ENCODE measurements at regions not wholly inside any gene's neighbourhood (a gene's known extent, or its start where the extent isn't known, plus 50 kb on each side); places are given as distances from the start of the nearest gene placed in this dataset.
A peak's percentile ranks its signal among the peaks of the same experiment; 100 is the strongest.

DNA sequence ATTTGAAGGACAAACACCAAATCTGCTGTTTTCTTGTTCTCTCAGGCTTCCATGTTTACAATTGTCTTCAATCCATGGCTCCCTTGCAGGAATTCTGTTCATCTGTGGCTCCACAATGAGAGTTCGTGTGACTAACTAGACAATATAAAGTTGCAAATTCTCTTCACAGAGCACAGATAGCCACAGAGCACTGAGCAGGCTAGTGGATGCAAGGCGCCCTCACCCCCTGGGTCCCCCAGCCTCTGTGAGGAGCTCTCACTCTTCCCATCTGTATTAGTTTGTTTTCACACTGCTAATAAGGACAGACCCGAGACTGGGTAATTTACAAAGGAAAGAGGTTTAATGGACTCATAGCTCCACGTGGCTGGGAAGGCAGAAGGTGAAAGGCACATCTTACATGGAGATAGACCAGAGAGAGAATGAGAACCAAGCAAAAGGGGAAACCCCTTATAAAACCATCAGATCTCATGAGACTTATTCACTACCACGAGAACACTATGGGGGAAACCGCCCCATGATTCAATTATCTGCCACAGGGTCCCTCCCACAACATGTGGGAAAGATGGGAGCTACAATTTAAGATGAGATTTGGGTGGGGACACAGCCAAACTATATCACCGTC lies 82.5 kb upstream of the STX18 start:
- Histone ChIP-seq H3K36me3 (ENCODE audit: insufficient read depth, low read depth, low read length) (no peaks in the 10 kb centered on the region), H3K4me3 (ENCODE audit: low read length) (no peak overlapping the region), H3K27me3 (ENCODE audit: insufficient read depth, low read length) (no peaks in the 10 kb centered on the region; the same call in 1 of the 2 replicates), H3K9ac (ENCODE audit: low read depth, low read length) (no peak overlapping the region), H3K4me1 (ENCODE audit: insufficient read depth, low read length) (peaks cover 9% of the 10 kb centered on the region; the same call in 1 of the 2 replicates), H3K9me3 (ENCODE audit: insufficient read depth, low read depth, low read length) (no peaks in the 10 kb centered on the region), H3K27ac (ENCODE audit: low read length) (no peak overlapping the region)

DNA sequence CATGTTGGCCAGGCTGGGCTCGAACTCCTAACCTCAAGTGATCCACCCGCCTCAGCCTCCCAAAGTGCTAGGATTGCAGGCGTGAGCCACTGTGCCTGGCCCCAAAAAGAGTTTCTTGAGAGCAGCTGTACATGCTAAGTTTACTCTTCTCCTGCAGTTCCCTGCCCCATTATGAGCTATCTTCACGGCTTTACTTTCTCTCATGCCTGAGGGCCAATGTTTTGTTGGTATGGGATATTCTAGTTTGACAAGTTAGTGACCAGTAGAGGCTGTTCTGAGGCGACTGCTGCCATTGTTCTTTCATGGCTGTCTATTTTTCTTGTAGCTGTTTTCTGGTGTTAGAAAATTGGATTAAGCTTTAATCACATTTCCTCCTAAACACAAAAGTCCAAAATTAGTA lies 78.0 kb upstream of the STX18 start:
- Histone ChIP-seq H3K36me3 (ENCODE audit: insufficient read depth, low read depth, low read length) (no peaks in the 10 kb centered on the region), H3K9ac (ENCODE audit: low read depth, low read length) (no peak overlapping the region), H3K27me3 (ENCODE audit: insufficient read depth, low read length) (no peaks in the 10 kb centered on the region), H3K9me3 (ENCODE audit: insufficient read depth, low read depth, low read length) (no peaks in the 10 kb centered on the region), H3K4me3 (ENCODE audit: low read length) (no peak overlapping the region), H3K27ac (ENCODE audit: low read length) (no peak overlapping the region), H3K4me1 (ENCODE audit: insufficient read depth, low read length) (no peaks in the 10 kb centered on the region)

DNA sequence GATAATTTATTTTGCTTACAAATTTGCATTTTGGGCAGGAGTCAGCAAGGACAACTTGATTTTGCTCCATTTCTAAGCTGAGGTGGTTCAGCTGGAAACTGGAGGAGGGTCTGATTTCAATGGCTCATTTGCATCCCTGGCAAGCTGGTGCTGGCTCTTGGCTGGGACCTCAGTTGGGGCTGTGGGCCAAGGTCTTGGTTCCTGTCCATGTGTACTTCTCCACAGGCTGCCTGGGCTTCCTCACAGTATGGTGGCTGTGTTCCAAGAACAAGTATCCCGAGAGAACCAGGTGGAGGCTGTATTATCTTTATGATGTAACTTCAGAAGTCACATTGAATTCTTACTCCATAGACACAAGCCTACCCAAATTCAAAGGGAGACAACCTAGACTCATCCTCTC lies 77.0 kb upstream of the STX18 start:
- Histone ChIP-seq H3K9me3 (ENCODE audit: insufficient read depth, low read depth, low read length) (no peaks in the 10 kb centered on the region), H3K9ac (ENCODE audit: low read depth, low read length) (no peak overlapping the region), H3K27me3 (ENCODE audit: insufficient read depth, low read length) (no peaks in the 10 kb centered on the region), H3K27ac (ENCODE audit: low read length) (no peak overlapping the region), H3K36me3 (ENCODE audit: insufficient read depth, low read depth, low read length) (no peaks in the 10 kb centered on the region), H3K4me3 (ENCODE audit: low read length) (no peak overlapping the region), H3K4me1 (ENCODE audit: insufficient read depth, low read length) (no peaks in the 10 kb centered on the region)

- Histone ChIP-seq H3K27me3 (ENCODE audit: insufficient read depth, low read length) (no peaks in the 10 kb centered on the region), H3K9ac (ENCODE audit: low read depth, low read length) (no peak overlapping the region), H3K9me3 (ENCODE audit: insufficient read depth, low read depth, low read length) (no peaks in the 10 kb centered on the region), H3K27ac (ENCODE audit: low read length) (no peak overlapping the region), H3K36me3 (ENCODE audit: insufficient read depth, low read depth, low read length) (no peaks in the 10 kb centered on the region), H3K4me3 (ENCODE audit: low read length) (no peak overlapping the region), H3K4me1 (ENCODE audit: insufficient read depth, low read length) (no peaks in the 10 kb centered on the region)
Measured at GRCh38 chr4:4614925-4615678, 73.3 kb upstream of the STX18 start.

- Histone ChIP-seq H3K27ac (ENCODE audit: low read length) (no peak overlapping the region), H3K9me3 (ENCODE audit: insufficient read depth, low read depth, low read length) (no peaks in the 10 kb centered on the region), H3K4me1 (ENCODE audit: insufficient read depth, low read length) (no peaks in the 10 kb centered on the region), H3K4me3 (ENCODE audit: low read length) (no peak overlapping the region), H3K36me3 (ENCODE audit: insufficient read depth, low read depth, low read length) (no peaks in the 10 kb centered on the region), H3K9ac (ENCODE audit: low read depth, low read length) (no peak overlapping the region), H3K27me3 (ENCODE audit: insufficient read depth, low read length) (no peaks in the 10 kb centered on the region)
Measured at GRCh38 chr4:4613641-4614286, 71.9 kb upstream of the STX18 start.

GRCh38 chr4:4613126-4613465 lies 71.2 kb upstream of the STX18 start:
- H3K9me3 ChIP-seq (ENCODE audit: insufficient read depth, low read depth, low read length), result no peaks in the 10 kb centered on the region
- H3K4me1 ChIP-seq (ENCODE audit: insufficient read depth, low read length), result peaks cover 4% of the 10 kb centered on the region; the same call in 1 of the 2 replicates
- H3K9ac ChIP-seq (ENCODE audit: low read depth, low read length), result no peak overlapping the region
- peaks cover 4% of the 10 kb centered on the region; the same call in 1 of the 2 replicates for H3K27me3 ChIP-seq (ENCODE audit: insufficient read depth, low read length)
- H3K36me3 ChIP-seq (ENCODE audit: insufficient read depth, low read depth, low read length), result no peaks in the 10 kb centered on the region
- H3K27ac ChIP-seq (ENCODE audit: low read length), result no peak overlapping the region
- no peak overlapping the region for H3K4me3 ChIP-seq (ENCODE audit: low read length)

- H3K4me3 ChIP-seq (ENCODE audit: low read length), result no peak overlapping the region
- no peak overlapping the region for H3K9ac ChIP-seq (ENCODE audit: low read depth, low read length)
- H3K27me3 ChIP-seq (ENCODE audit: insufficient read depth, low read length), result peaks cover 24% of the 10 kb centered on the region; the same call in 1 of the 2 replicates
- no peaks in the 10 kb centered on the region for H3K36me3 ChIP-seq (ENCODE audit: insufficient read depth, low read depth, low read length)
- H3K27ac ChIP-seq (ENCODE audit: low read length), result no peak overlapping the region
- H3K9me3 ChIP-seq (ENCODE audit: insufficient read depth, low read depth, low read length), result no peaks in the 10 kb centered on the region
- H3K4me1 ChIP-seq (ENCODE audit: insufficient read depth, low read length), result peaks cover 12% of the 10 kb centered on the region; the same call in 1 of the 2 replicates
Measured at GRCh38 chr4:4610672-4611071, 68.8 kb upstream of the STX18 start.

- Histone ChIP-seq H3K27me3 (ENCODE audit: insufficient read depth, low read length) (peaks cover 24% of the 10 kb centered on the region; the same call in 1 of the 2 replicates), H3K9ac (ENCODE audit: low read depth, low read length) (no peak overlapping the region), H3K9me3 (ENCODE audit: insufficient read depth, low read depth, low read length) (no peaks in the 10 kb centered on the region), H3K4me3 (ENCODE audit: low read length) (no peak overlapping the region), H3K36me3 (ENCODE audit: insufficient read depth, low read depth, low read length) (no peaks in the 10 kb centered on the region), H3K27ac (ENCODE audit: low read length) (no peak overlapping the region), H3K4me1 (ENCODE audit: insufficient read depth, low read length) (peaks cover 12% of the 10 kb centered on the region; the same call in 1 of the 2 replicates)
Measured at GRCh38 chr4:4609622-4610334, 67.9 kb upstream of the STX18 start.

GRCh38 chr4:4608214-4608537 lies 66.3 kb upstream of the STX18 start:
- no peaks in the 10 kb centered on the region for H3K36me3 ChIP-seq (ENCODE audit: insufficient read depth, low read depth, low read length)
- H3K9ac ChIP-seq (ENCODE audit: low read depth, low read length), result no peak overlapping the region
- no peaks in the 10 kb centered on the region for H3K9me3 ChIP-seq (ENCODE audit: insufficient read depth, low read depth, low read length)
- no peak overlapping the region for H3K27ac ChIP-seq (ENCODE audit: low read length)
- peaks cover 24% of the 10 kb centered on the region; the same call in 1 of the 2 replicates for H3K27me3 ChIP-seq (ENCODE audit: insufficient read depth, low read length)
- peak overlapping the region; percentile 31; the same call in 1 of the 2 replicates for H3K4me3 ChIP-seq (ENCODE audit: low read length)
- H3K4me1 ChIP-seq (ENCODE audit: insufficient read depth, low read length), result peaks cover 12% of the 10 kb centered on the region; the same call in 1 of the 2 replicates

- Histone ChIP-seq H3K36me3 (ENCODE audit: insufficient read depth, low read depth, low read length) (no peaks in the 10 kb centered on the region), H3K9me3 (ENCODE audit: insufficient read depth, low read depth, low read length) (no peaks in the 10 kb centered on the region), H3K4me3 (ENCODE audit: low read length) (peak overlapping the region; percentile 31; the same call in 1 of the 2 replicates), H3K9ac (ENCODE audit: low read depth, low read length) (no peak overlapping the region), H3K27me3 (ENCODE audit: insufficient read depth, low read length) (peaks cover 24% of the 10 kb centered on the region; the same call in 1 of the 2 replicates), H3K27ac (ENCODE audit: low read length) (no peak overlapping the region), H3K4me1 (ENCODE audit: insufficient read depth, low read length) (peaks cover 12% of the 10 kb centered on the region; the same call in 1 of the 2 replicates)
Measured at GRCh38 chr4:4607336-4608213, 65.7 kb upstream of the STX18 start.

DNA sequence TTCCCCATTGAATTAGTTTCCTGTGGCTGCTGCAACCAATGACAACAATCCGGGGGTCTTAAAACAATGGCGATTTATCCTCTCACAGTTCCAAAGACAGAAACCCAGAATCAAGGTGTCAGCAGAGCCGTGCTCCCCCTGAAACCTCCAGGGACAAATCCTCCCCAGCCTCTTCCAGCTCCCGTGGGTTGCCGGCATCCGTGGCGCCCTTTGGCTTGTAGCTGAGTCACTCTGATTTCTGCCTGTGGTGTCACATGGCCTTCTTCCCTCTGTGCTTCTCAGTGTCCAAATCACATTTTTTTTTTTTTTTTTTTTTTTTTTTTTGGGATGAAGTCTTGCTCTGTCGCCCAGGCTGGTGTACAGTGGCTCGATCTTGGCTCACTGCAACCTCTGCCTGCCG lies 64.5 kb upstream of the STX18 start:
- Histone ChIP-seq H3K27me3 (ENCODE audit: insufficient read depth, low read length) (peaks cover 24% of the 10 kb centered on the region; the same call in 1 of the 2 replicates), H3K27ac (ENCODE audit: low read length) (no peak overlapping the region), H3K9me3 (ENCODE audit: insufficient read depth, low read depth, low read length) (no peaks in the 10 kb centered on the region), H3K36me3 (ENCODE audit: insufficient read depth, low read depth, low read length) (no peaks in the 10 kb centered on the region), H3K4me1 (ENCODE audit: insufficient read depth, low read length) (peaks cover 12% of the 10 kb centered on the region; the same call in 1 of the 2 replicates), H3K4me3 (ENCODE audit: low read length) (no peak overlapping the region), H3K9ac (ENCODE audit: low read depth, low read length) (no peak overlapping the region)
